HepG2 (cell line): ENCODE measurements at regions not wholly inside any gene's neighbourhood (a gene's known extent, or its start where the extent isn't known, plus 50 kb on each side); places are given as distances from the start of the nearest gene placed in this dataset.
A peak's percentile ranks its signal among the peaks of the same experiment; 100 is the strongest.

ENCODE experiments used
- ARID3A ChIP-seq: IDR thresholded peaks from 2 replicates; pipeline ENCODE4 v1.6.1; 2012; ENCODE audit warnings: low read depth, low read length, improper control_type of control experiment
- ARNTL ChIP-seq: sonication (generic); formaldehyde crosslinking; IDR thresholded peaks from 2 replicates; pipeline ENCODE4 v1.4.0; 2020; ENCODE audit warnings: mild to moderate bottlenecking, missing genetic modification reagents
- ERF ChIP-seq: IDR thresholded peaks from 2 replicates; pipeline ENCODE4 v1.6.1; 2018; ENCODE audit warnings: missing biosample characterization, missing genetic modification reagents
- ETV5 ChIP-seq: IDR thresholded peaks from 2 replicates; pipeline ENCODE4 v1.6.1; 2018; ENCODE audit warnings: missing biosample characterization, missing genetic modification reagents, inconsistent platforms, borderline replicate concordance
- ETV6 ChIP-seq: sonication (generic); formaldehyde crosslinking; conservative IDR thresholded peaks from 2 replicates; pipeline ENCODE4 v1.4.0; 2020; ENCODE audit warnings: missing genetic modification reagents
- FLYWCH1 ChIP-seq: sonication (generic); formaldehyde crosslinking; IDR thresholded peaks from 2 replicates; pipeline ENCODE4 v1.8.1; 2023; ENCODE audit warnings: mild to moderate bottlenecking, missing genetic modification reagents
- FOXK2 ChIP-seq: fragments of 450-650 bp; IDR thresholded peaks from 2 replicates; pipeline ENCODE4 v1.6.1; 2016
- GATAD2A ChIP-seq: IDR thresholded peaks from 2 replicates; pipeline ENCODE4 v1.6.1; 2016
- HNRNPUL1 ChIP-seq: fragments of 200-400 bp; formaldehyde crosslinking; IDR thresholded peaks from 2 replicates; pipeline ENCODE4 v1.6.1; 2017; ENCODE audit warnings: low read depth, mild to moderate bottlenecking, low read length, moderate library complexity
- KAT2B ChIP-seq: fragments of 150-350 bp; IDR thresholded peaks from 2 replicates; pipeline ENCODE4 v1.6.1; 2014; ENCODE audit warnings: low read depth, low read length, borderline replicate concordance
- PRMT3 ChIP-seq: sonication (generic); formaldehyde crosslinking; IDR thresholded peaks from 2 replicates; pipeline ENCODE4 v1.8.1; 2022; ENCODE audit warnings: low read depth, mild to moderate bottlenecking, moderate library complexity, missing genetic modification reagents, borderline replicate concordance
- STAT5B ChIP-seq: sonication (generic); formaldehyde crosslinking; IDR thresholded peaks from 2 replicates; pipeline ENCODE4 v1.4.0; 2020; ENCODE audit warnings: missing genetic modification reagents
- TEF ChIP-seq: sonication (generic); formaldehyde crosslinking; IDR thresholded peaks from 2 replicates; pipeline ENCODE4 v1.5.0; 2020; ENCODE audit warnings: missing genetic modification reagents
- THYN1 ChIP-seq: sonication (generic); formaldehyde crosslinking; IDR thresholded peaks from 2 replicates; pipeline ENCODE4 v1.8.1; 2023; ENCODE audit warnings: low read depth, mild to moderate bottlenecking, moderate library complexity, missing genetic modification reagents, borderline replicate concordance
- WIZ ChIP-seq: sonication (generic); formaldehyde crosslinking; IDR thresholded peaks from 2 replicates; pipeline ENCODE4 v1.5.1; 2020; ENCODE audit warnings: mild to moderate bottlenecking, missing genetic modification reagents
- ZBTB26 ChIP-seq: IDR thresholded peaks from 2 replicates; pipeline ENCODE4 v1.6.1; 2016; ENCODE audit warnings: missing compliant biosample characterization, missing genetic modification reagents, borderline replicate concordance
- ZNF224 ChIP-seq: sonication (generic); formaldehyde crosslinking; IDR thresholded peaks from 2 replicates; pipeline ENCODE4 v1.5.0; 2020; ENCODE audit warnings: mild to moderate bottlenecking, missing genetic modification reagents
- ZNF343 ChIP-seq: sonication (generic); formaldehyde crosslinking; IDR thresholded peaks from 2 replicates; pipeline ENCODE4 v1.4.0; 2020; ENCODE audit warnings: mild to moderate bottlenecking, missing genetic modification reagents
- ZNF496 ChIP-seq: sonication (generic); formaldehyde crosslinking; IDR thresholded peaks from 2 replicates; pipeline ENCODE4 v1.8.1; 2023; ENCODE audit warnings: mild to moderate bottlenecking, moderate library complexity, missing genetic modification reagents; ENCODE audit not compliant: insufficient replicate concordance
- ZNF552 ChIP-seq: sonication (generic); formaldehyde crosslinking; IDR thresholded peaks from 2 replicates; pipeline ENCODE4 v1.9.0; 2022; ENCODE audit warnings: missing genetic modification reagents, mild to moderate bottlenecking, borderline replicate concordance
- ZNF556 ChIP-seq: sonication (generic); formaldehyde crosslinking; IDR thresholded peaks from 2 replicates; pipeline ENCODE4 v1.4.0; 2020; ENCODE audit warnings: mild to moderate bottlenecking, missing genetic modification reagents, borderline replicate concordance
- ZNF644 ChIP-seq: IDR thresholded peaks from 2 replicates; pipeline ENCODE4 v1.6.1; 2016; ENCODE audit warnings: low read depth
- ZNF740 ChIP-seq: sonication (generic); formaldehyde crosslinking; IDR thresholded peaks from 2 replicates; pipeline ENCODE4 v1.4.0; 2020; ENCODE audit warnings: missing genetic modification reagents
- ZNF772 ChIP-seq: sonication (generic); formaldehyde crosslinking; IDR thresholded peaks from 2 replicates; pipeline ENCODE4 v1.5.0; 2020; ENCODE audit warnings: mild to moderate bottlenecking, missing genetic modification reagents
- ZNF878 ChIP-seq: sonication (generic); formaldehyde crosslinking; IDR thresholded peaks from 2 replicates; pipeline ENCODE4 v1.8.1; 2023; ENCODE audit warnings: mild to moderate bottlenecking, missing genetic modification reagents, moderate library complexity
- ZSCAN25 ChIP-seq: sonication (generic); formaldehyde crosslinking; IDR thresholded peaks from 2 replicates; pipeline ENCODE4 v1.8.0; 2022; ENCODE audit warnings: mild to moderate bottlenecking, missing genetic modification reagents

- TF ChIP-seq ZNF556 (CRISPR knock-in tag), result peak; percentile 99; the same call in 1 of the 2 replicates
- no peak for TF ChIP-seq HNRNPUL1
- TF ChIP-seq GATAD2A (CRISPR knock-in tag), result peak; percentile 100
- TF ChIP-seq ERF (CRISPR knock-in tag), result peak; percentile 100
- peak; percentile 96; the same call in 1 of the 2 replicates for TF ChIP-seq ZNF343
- TF ChIP-seq KAT2B, result no peak
- TF ChIP-seq ZSCAN25 (CRISPR knock-in tag), result peak; percentile 88; the same call in 1 of the 2 replicates
- TF ChIP-seq ZNF740 (CRISPR knock-in tag), result peak; percentile 85
- no peak for TF ChIP-seq ZNF496 (CRISPR knock-in tag)
- TF ChIP-seq ZNF644 (CRISPR knock-in tag), result peak; percentile 87
- peak; percentile 91 for TF ChIP-seq ZNF224 (CRISPR knock-in tag)
- peak; percentile 95 for TF ChIP-seq ARNTL
- peak; percentile 35; the same call in 1 of the 2 replicates for TF ChIP-seq TEF (CRISPR knock-in tag)
- no peak for TF ChIP-seq THYN1 (CRISPR knock-in tag)
- peak; percentile 74; the same call in 1 of the 2 replicates for TF ChIP-seq ZNF552 (CRISPR knock-in tag)
- TF ChIP-seq ZNF878 (CRISPR knock-in tag), result peak; percentile 99
- TF ChIP-seq ETV5 (CRISPR knock-in tag), result peak; percentile 95
- peak; percentile 99 for TF ChIP-seq ZNF772 (CRISPR knock-in tag)
- TF ChIP-seq WIZ, result peak; percentile 54
- peak; percentile 96 for TF ChIP-seq PRMT3 (CRISPR knock-in tag)
- TF ChIP-seq ZBTB26 (CRISPR knock-in tag), result peak; percentile 95
- no peak for TF ChIP-seq FLYWCH1 (CRISPR knock-in tag)
- TF ChIP-seq ARID3A, result peak; percentile 70
- peak; percentile 88; the same call in 1 of the 2 replicates for TF ChIP-seq STAT5B (CRISPR knock-in tag)
- TF ChIP-seq ETV6 (CRISPR knock-in tag), result peak; percentile 96
- TF ChIP-seq FOXK2, result peak; percentile 91
Observed at GRCh38 chr6:37083243-37084138, 78.0 kb downstream of the FGD2 start (continued).
